ENCODE measurements at regions not wholly inside any gene's neighbourhood (a gene's known extent, or its start where the extent isn't known, plus 50 kb on each side); places are given as distances from the start of the nearest gene placed in this dataset.

DNA sequence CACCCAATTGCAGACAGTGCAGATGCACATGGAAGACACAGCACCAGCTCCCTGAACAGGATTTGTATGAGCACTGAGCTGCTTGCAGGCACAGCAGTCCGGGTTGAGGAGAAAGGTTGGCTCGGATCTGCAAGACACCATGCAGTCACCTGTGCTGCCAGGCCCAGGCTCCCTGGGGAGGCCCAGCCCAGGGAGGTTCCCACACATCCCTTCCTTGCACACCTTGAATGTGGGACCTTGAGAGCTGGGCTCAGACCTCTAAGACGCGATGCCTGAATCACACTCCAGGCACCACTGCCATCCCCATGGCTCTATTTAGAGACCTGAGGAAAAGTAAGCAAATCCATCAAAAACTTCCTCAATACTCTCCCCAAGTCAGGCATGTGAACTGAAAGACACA is 397.7 kb downstream of the TCERG1L start:
- TF ChIP-seq CTCF (IDR thresholded peaks at IDR 0.05) = no peak
- TF ChIP-seq POLR2A (IDR thresholded peaks at IDR 0.05) = no peak
